ENCODE measurements at regions not wholly inside any gene's neighbourhood (a gene's known extent, or its start where the extent isn't known, plus 50 kb on each side); places are given as distances from the start of the nearest gene placed in this dataset.
"Not testable (repeated sequence)": the region's sequence is repeated elsewhere in the genome, so short reads cannot be mapped to it uniquely, and the experiment has no call there.

- DNase-seq = no peak
Measured at GRCh38 chr1:238419209-238419608, 528.5 kb upstream of the ZP4 start.

GRCh38 chr1:238409932-238410331, 519.2 kb upstream of the ZP4 start:
- no peak for DNase-seq

GRCh38 chr1:238409191-238409850, 518.6 kb upstream of the ZP4 start:
- DNase-seq = no peak

- DNase-seq = no peak
Measured at GRCh38 chr1:238408737-238409136, 518.0 kb upstream of the ZP4 start.

GRCh38 chr1:238406098-238406860, 515.6 kb upstream of the ZP4 start:
- DNase-seq = no peak

GRCh38 chr1:238404921-238405320, 514.2 kb upstream of the ZP4 start:
- no peak for DNase-seq

GRCh38 chr1:238404481-238404880, 513.8 kb upstream of the ZP4 start:
- no peak for DNase-seq

GRCh38 chr1:238401144-238401543, 510.4 kb upstream of the ZP4 start:
- DNase-seq = no peak

- DNase-seq = no peak
Measured at GRCh38 chr1:238399558-238399957, 508.8 kb upstream of the ZP4 start.

GRCh38 chr1:238396140-238396539, 505.4 kb upstream of the ZP4 start:
- DNase-seq = no peak

GRCh38 chr1:238384381-238384780, 493.7 kb upstream of the ZP4 start:
- DNase-seq = no peak

- DNase-seq = no peak
Measured at GRCh38 chr1:238380167-238380566, 489.4 kb upstream of the ZP4 start.

- not testable (repeated sequence) for DNase-seq
Measured at GRCh38 chr1:238379446-238379845, 488.7 kb upstream of the ZP4 start.

GRCh38 chr1:238377280-238377919, 486.7 kb upstream of the ZP4 start:
- no peak for DNase-seq

- no peak for DNase-seq
Measured at GRCh38 chr1:238370599-238370998, 479.9 kb upstream of the ZP4 start.

GRCh38 chr1:238364214-238364892, 473.6 kb upstream of the ZP4 start:
- DNase-seq = no peak

GRCh38 chr1:238360474-238360873, 469.8 kb upstream of the ZP4 start:
- no peak for DNase-seq

GRCh38 chr1:238350471-238350870, 459.7 kb upstream of the ZP4 start:
- DNase-seq = no peak

GRCh38 chr1:238346340-238346739, 455.6 kb upstream of the ZP4 start:
- DNase-seq = no peak

GRCh38 chr1:238345837-238346236, 455.1 kb upstream of the ZP4 start:
- no peak for DNase-seq

- no peak for DNase-seq
Measured at GRCh38 chr1:238343852-238344251, 453.1 kb upstream of the ZP4 start.

GRCh38 chr1:238341395-238341794, 450.7 kb upstream of the ZP4 start:
- DNase-seq = no peak

GRCh38 chr1:238340989-238341388, 450.3 kb upstream of the ZP4 start:
- no peak for DNase-seq

- DNase-seq = no peak
Measured at GRCh38 chr1:238336531-238336930, 445.8 kb upstream of the ZP4 start.
